ENCODE measurements at regions not wholly inside any gene's neighbourhood (a gene's known extent, or its start where the extent isn't known, plus 50 kb on each side); places are given as distances from the start of the nearest gene placed in this dataset.

DNA sequence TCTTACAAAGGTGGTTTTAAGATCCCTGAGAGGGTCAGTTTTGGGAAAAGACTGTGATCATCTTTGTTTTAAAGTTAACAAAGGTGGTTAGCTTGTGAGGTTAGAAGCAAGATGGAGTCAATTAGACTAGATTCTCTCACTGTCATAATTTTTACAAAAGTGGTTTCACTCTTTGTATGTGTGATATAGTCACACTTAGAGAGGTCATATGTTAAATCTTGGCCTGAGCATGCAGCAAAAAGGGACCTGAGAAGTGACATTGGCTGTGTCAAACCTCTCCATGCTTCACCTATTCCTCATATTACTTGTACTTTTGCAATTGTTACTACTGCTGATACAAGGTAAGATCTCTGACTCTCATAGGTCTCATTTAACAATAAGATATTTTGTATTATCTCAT is 368.0 kb downstream of the TBC1D32 start:
- TF ChIP-seq, protein P1, sequence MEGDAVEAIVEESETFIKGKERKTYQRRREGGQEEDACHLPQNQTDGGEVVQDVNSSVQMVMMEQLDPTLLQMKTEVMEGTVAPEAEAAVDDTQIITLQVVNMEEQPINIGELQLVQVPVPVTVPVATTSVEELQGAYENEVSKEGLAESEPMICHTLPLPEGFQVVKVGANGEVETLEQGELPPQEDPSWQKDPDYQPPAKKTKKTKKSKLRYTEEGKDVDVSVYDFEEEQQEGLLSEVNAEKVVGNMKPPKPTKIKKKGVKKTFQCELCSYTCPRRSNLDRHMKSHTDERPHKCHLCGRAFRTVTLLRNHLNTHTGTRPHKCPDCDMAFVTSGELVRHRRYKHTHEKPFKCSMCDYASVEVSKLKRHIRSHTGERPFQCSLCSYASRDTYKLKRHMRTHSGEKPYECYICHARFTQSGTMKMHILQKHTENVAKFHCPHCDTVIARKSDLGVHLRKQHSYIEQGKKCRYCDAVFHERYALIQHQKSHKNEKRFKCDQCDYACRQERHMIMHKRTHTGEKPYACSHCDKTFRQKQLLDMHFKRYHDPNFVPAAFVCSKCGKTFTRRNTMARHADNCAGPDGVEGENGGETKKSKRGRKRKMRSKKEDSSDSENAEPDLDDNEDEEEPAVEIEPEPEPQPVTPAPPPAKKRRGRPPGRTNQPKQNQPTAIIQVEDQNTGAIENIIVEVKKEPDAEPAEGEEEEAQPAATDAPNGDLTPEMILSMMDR (IDR thresholded peaks at IDR 0.05): no peak
- no peak for TF ChIP-seq POLR2A (IDR thresholded peaks at IDR 0.05)

Data from uterus (tissue), 2 donors.